ENCODE measurements at regions not wholly inside any gene's neighbourhood (a gene's known extent, or its start where the extent isn't known, plus 50 kb on each side); places are given as distances from the start of the nearest gene placed in this dataset.
"Not testable (repeated sequence)": the region's sequence is repeated elsewhere in the genome, so short reads cannot be mapped to it uniquely, and the experiment has no call there.

GRCh38 chr5:167855818-167856217 is 435.6 kb upstream of the WWC1 start:
- no peak for TF ChIP-seq CTCF (IDR thresholded peaks at IDR 0.05; ENCODE audit: low read depth, low read length, missing control alignments)
- no peak overlapping the region for H3K4me3 ChIP-seq (ENCODE audit: low read depth, low read length)
- DNase-seq (ENCODE audit: low read depth), result no peak

GRCh38 chr5:167857321-167857720 is 434.1 kb upstream of the WWC1 start:
- DNase-seq (ENCODE audit: low read depth), result no peak
- no peak overlapping the region for H3K4me3 ChIP-seq (ENCODE audit: low read depth, low read length)
- no peak for TF ChIP-seq CTCF (IDR thresholded peaks at IDR 0.05; ENCODE audit: low read depth, low read length, missing control alignments)

DNA sequence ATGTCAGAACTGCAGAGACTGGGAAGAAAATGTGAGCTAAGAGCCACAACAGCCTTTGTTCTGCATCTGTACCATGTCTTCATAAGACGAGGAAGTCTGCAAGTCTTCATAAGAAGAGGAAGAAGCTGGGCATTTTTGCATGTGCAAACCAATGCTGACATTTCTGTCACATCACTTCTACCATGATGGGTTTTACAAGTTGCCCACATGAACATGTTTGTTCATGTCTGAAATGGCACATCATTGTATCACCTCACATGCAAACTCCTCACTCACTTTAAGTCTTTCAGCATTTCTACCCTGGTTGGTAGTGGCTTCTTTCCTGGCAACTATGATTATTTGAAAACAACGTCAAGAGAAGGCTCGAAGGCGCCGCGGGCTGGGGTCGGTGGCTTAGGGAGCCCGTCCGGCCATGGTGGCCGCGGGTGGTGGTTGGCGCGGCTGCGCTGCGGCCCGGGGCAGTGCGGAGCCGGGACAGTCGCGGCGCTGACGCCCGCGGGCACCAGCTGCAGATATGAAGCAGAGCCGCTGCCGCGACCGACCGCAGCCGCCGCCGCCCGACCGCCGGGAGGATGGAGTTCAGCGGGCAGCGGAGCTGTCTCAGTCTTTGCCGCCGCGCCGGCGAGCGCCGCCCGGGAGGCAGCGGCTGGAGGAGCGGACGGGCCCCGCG is 433.1 kb upstream of the WWC1 start:
- not testable (repeated sequence) for H3K4me3 ChIP-seq (ENCODE audit: low read depth, low read length); DNase-seq (ENCODE audit: low read depth)

DNA sequence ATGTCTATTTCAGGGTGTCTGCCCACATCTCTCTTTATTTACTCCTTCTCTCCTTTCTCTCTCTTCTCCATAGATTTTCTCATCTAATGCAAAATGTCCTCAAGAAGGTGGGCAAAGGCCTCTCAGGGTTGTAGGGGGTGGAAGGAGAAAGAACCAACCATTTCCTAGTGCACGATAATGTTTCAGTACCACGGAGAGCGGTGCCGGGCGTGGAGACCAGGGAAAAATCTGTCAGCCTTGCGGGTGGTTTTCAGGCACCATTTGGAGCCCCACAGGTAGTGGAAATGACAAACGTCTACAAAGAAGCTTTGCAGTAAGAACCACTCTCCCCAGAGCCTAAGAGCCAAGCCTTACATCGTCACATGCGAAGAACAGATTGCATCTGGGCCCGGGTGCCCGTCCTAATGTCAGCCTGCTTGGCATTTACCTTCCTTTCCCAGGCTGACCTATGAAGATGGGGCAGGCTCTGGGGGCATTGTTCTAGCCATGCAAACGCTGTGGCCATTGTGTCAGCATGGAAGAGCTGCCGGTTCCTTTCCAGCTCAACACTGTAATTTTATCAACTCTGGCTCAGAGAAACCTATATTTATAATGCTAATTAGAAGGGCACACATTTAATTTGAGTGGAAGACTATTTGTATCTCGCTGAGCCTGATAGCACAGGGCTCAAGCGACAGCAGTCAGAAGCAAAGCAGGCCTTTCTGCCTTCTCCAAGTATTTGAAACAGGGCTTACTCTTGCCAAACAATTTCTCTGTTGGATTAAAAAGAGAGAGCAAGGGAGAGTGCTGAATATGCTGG is 430.1 kb upstream of the WWC1 start:
- TF ChIP-seq CTCF (IDR thresholded peaks at IDR 0.05; ENCODE audit: low read depth, low read length, missing control alignments), result no peak
- no peak for DNase-seq (ENCODE audit: low read depth)
- no peak overlapping the region for H3K4me3 ChIP-seq (ENCODE audit: low read depth, low read length)

DNA sequence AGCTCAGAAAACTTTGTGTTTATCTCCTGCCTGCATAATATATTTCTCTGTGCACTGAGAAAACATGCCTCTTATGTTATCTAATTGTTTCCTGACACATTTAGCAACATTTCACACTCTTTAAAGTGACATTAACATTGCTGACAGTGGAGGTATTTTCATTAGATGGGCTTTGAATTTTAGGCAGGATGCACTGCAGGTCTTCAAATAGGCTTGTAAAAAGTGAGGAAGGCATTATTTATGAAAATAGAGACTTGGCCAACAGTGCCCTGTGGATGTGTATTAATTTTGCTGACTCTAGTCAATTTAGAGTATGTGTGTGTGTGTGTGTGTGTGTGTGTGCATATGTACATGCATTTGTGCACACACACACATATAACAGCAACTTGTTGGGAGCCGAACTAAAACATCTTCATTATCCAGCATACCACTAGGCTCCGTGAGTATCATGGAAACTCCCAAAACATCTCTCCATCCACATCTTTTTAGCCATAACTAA is 429.5 kb upstream of the WWC1 start:
- TF ChIP-seq CTCF (IDR thresholded peaks at IDR 0.05; ENCODE audit: low read depth, low read length, missing control alignments), result no peak
- no peak overlapping the region for H3K4me3 ChIP-seq (ENCODE audit: low read depth, low read length)
- DNase-seq (ENCODE audit: low read depth), result no peak

DNA sequence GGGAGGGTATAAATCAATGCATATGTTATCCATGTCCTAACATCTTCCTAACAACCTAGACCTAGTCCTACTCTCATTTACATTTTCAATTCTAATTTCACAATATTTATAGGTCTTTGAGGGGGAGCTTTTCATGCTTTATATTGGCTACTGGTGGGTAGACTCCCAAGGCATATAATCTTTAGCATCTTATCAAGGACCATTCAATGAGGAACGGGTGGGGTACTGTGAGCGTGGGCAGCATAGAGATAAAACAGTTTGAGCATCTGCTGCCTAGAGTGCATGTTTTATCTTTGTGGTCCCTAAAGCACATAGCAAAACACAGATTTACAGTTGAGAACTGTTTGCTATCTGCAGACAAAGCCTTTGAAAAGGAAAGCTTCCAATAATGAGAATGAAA is 427.6 kb upstream of the WWC1 start:
- no peak for DNase-seq (ENCODE audit: low read depth)
- H3K4me3 ChIP-seq (ENCODE audit: low read depth, low read length), result no peak overlapping the region
- TF ChIP-seq CTCF (IDR thresholded peaks at IDR 0.05; ENCODE audit: low read depth, low read length, missing control alignments), result no peak

GRCh38 chr5:167864801-167865200 is 426.6 kb upstream of the WWC1 start:
- H3K4me3 ChIP-seq (ENCODE audit: low read depth, low read length), result no peak overlapping the region
- no peak for DNase-seq (ENCODE audit: low read depth)
- TF ChIP-seq CTCF (IDR thresholded peaks at IDR 0.05; ENCODE audit: low read depth, low read length, missing control alignments), result no peak

All from GM12864 (cell line).